ENCODE measurements at regions not wholly inside any gene's neighbourhood (a gene's known extent, or its start where the extent isn't known, plus 50 kb on each side); places are given as distances from the start of the nearest gene placed in this dataset.

DNA sequence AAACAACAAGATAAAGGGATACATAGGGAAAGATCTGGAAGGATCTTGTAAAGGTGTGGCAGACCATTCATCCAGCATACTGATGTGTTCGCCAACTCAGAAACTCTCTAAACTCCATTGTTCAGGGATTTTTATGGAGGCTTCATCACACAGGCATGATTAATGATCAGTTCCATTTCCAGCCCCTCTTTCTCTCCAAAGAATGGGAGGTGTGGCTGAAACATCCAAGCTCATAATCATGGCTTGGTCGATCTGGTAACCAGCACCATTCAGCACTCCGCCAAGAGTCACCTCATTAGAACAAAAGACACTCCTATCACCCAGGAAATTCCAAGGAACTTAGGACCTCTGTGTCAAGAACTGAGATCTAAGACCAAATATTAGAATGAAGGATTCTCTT, 180.6 kb upstream of the RNPC3 start:
- TF ChIP-seq CBX3 (IDR thresholded peaks at IDR 0.05; ENCODE audit: borderline replicate concordance, low read depth) (no peak), TBL1XR1 (IDR thresholded peaks at IDR 0.05; ENCODE audit: low read depth, low read length) (no peak), RAD51 (IDR thresholded peaks at IDR 0.05) (no peak), MYC (IDR thresholded peaks at IDR 0.05; ENCODE audit: insufficient read depth, insufficient read length, insufficient replicate concordance, low read length, severe bottlenecking) (no peak), RAD21 (IDR thresholded peaks at IDR 0.05; ENCODE audit: insufficient read depth, low read depth, low read length) (no peak), ZSCAN29 (IDR thresholded peaks at IDR 0.05) (no peak), ZNF274 (IDR thresholded peaks at IDR 0.05; ENCODE audit: insufficient read depth, insufficient read length) (no peak), CEBPB (IDR thresholded peaks at IDR 0.05; ENCODE audit: borderline replicate concordance in 1 of 2, low read depth in 2 of 2, low read length in 2 of 2) (no peak)
- TF ChIP-seq, protein P1, sequence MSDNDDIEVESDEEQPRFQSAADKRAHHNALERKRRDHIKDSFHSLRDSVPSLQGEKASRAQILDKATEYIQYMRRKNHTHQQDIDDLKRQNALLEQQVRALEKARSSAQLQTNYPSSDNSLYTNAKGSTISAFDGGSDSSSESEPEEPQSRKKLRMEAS (IDR thresholded peaks at IDR 0.05; ENCODE audit: low read depth, low read length), result no peak
- TF ChIP-seq, protein P2, sequence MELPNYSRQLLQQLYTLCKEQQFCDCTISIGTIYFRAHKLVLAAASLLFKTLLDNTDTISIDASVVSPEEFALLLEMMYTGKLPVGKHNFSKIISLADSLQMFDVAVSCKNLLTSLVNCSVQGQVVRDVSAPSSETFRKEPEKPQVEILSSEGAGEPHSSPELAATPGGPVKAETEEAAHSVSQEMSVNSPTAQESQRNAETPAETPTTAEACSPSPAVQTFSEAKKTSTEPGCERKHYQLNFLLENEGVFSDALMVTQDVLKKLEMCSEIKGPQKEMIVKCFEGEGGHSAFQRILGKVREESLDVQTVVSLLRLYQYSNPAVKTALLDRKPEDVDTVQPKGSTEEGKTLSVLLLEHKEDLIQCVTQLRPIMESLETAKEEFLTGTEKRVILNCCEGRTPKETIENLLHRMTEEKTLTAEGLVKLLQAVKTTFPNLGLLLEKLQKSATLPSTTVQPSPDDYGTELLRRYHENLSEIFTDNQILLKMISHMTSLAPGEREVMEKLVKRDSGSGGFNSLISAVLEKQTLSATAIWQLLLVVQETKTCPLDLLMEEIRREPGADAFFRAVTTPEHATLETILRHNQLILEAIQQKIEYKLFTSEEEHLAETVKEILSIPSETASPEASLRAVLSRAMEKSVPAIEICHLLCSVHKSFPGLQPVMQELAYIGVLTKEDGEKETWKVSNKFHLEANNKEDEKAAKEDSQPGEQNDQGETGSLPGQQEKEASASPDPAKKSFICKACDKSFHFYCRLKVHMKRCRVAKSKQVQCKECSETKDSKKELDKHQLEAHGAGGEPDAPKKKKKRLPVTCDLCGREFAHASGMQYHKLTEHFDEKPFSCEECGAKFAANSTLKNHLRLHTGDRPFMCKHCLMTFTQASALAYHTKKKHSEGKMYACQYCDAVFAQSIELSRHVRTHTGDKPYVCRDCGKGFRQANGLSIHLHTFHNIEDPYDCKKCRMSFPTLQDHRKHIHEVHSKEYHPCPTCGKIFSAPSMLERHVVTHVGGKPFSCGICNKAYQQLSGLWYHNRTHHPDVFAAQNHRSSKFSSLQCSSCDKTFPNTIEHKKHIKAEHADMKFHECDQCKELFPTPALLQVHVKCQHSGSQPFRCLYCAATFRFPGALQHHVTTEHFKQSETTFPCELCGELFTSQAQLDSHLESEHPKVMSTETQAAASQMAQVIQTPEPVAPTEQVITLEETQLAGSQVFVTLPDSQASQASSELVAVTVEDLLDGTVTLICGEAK (IDR thresholded peaks at IDR 0.05; ENCODE audit: borderline replicate concordance), result no peak
- TF ChIP-seq, protein P3, sequence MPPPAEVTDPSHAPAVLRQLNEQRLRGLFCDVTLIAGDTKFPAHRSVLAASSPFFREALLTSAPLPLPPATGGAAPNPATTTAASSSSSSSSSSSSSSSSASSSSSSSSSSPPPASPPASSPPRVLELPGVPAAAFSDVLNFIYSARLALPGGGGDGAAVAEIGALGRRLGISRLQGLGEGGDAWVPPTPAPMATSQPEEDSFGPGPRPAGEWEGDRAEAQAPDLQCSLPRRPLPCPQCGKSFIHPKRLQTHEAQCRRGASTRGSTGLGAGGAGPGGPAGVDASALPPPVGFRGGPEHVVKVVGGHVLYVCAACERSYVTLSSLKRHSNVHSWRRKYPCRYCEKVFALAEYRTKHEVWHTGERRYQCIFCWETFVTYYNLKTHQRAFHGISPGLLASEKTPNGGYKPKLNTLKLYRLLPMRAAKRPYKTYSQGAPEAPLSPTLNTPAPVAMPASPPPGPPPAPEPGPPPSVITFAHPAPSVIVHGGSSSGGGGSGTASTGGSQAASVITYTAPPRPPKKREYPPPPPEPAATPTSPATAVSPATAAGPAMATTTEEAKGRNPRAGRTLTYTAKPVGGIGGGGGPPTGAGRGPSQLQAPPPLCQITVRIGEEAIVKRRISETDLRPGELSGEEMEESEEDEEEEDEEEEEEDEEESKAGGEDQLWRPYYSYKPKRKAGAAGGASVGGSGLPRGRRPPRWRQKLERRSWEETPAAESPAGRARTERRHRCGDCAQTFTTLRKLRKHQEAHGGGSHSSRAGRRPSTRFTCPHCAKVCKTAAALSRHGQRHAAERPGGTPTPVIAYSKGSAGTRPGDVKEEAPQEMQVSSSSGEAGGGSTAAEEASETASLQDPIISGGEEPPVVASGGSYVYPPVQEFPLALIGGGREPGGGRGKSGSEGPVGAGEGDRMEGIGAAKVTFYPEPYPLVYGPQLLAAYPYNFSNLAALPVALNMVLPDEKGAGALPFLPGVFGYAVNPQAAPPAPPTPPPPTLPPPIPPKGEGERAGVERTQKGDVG (CRISPR knock-in tag; IDR thresholded peaks at IDR 0.05), result no peak
